ENCODE measurements at regions not wholly inside any gene's neighbourhood (a gene's known extent, or its start where the extent isn't known, plus 50 kb on each side); places are given as distances from the start of the nearest gene placed in this dataset.

DNA sequence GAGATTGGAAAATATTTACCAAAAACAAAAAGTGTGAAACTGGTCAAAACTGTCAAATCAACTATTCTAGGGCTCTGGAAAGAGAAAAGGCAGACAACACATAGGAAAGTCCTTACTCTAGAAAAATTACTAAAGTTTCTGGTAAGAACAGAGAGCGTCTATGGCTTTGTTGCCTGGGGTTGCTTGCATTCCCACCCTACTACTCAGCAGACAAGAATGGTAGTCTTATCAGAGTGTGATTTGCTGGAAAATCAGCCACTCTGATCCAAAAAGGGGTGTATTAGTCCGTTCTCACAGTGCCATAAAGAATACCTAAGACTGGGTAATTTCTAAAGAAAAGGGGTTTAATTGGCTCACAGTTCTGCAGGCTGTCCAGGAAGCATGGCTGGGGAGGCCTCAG, 50.3 kb upstream of the CDH20 start:
- TF ChIP-seq, protein P1, sequence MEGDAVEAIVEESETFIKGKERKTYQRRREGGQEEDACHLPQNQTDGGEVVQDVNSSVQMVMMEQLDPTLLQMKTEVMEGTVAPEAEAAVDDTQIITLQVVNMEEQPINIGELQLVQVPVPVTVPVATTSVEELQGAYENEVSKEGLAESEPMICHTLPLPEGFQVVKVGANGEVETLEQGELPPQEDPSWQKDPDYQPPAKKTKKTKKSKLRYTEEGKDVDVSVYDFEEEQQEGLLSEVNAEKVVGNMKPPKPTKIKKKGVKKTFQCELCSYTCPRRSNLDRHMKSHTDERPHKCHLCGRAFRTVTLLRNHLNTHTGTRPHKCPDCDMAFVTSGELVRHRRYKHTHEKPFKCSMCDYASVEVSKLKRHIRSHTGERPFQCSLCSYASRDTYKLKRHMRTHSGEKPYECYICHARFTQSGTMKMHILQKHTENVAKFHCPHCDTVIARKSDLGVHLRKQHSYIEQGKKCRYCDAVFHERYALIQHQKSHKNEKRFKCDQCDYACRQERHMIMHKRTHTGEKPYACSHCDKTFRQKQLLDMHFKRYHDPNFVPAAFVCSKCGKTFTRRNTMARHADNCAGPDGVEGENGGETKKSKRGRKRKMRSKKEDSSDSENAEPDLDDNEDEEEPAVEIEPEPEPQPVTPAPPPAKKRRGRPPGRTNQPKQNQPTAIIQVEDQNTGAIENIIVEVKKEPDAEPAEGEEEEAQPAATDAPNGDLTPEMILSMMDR (IDR thresholded peaks at IDR 0.05; ENCODE audit: control extremely low read depth in 1 of 3, insufficient read depth in 1 of 3, low read depth in 1 of 3, low read length in 3 of 3): no peak
- TF ChIP-seq POLR2AphosphoS5 (IDR thresholded peaks at IDR 0.05; ENCODE audit: low read depth, low read length) (no peak), POLR2A (IDR thresholded peaks at IDR 0.05; ENCODE audit: control extremely low read depth in 1 of 2, low read depth in 2 of 2, low read length in 2 of 2) (no peak), BCL11A (IDR thresholded peaks at IDR 0.05; ENCODE audit: low read depth in 2 of 2, low read length in 2 of 2) (no peak), EP300 (IDR thresholded peaks at IDR 0.05; ENCODE audit: borderline replicate concordance in 1 of 2, low read depth in 2 of 2, low read length in 2 of 2) (no peak)
- TF ChIP-seq, protein P2, sequence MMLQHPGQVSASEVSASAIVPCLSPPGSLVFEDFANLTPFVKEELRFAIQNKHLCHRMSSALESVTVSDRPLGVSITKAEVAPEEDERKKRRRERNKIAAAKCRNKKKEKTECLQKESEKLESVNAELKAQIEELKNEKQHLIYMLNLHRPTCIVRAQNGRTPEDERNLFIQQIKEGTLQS (IDR thresholded peaks at IDR 0.05; ENCODE audit: insufficient read depth, low read depth, low read length): no peak

Measured in H1 (cell line).